HCT116 (cell line): ENCODE measurements at regions not wholly inside any gene's neighbourhood (a gene's known extent, or its start where the extent isn't known, plus 50 kb on each side); places are given as distances from the start of the nearest gene placed in this dataset.

Source experiments
- ATAC-seq: fragments of 200-7000 bp; cut with Tn5 transposase; 2 replicates; pipeline ENCODE4 v1.9.1; 2020; ENCODE audit warnings: mild to moderate bottlenecking, moderate library complexity
- BruUV-seq: library from RNA; stranded (reverse); fragments of 400-500 nt; replicated peaks from 2 replicates; lab custom pipeline; 2021; lab: Mats Ljungman, UMichigan
- CTCF ChIA-PET: fragments of 300-600 bp; sonication (Branson Sonifier 250); formaldehyde crosslinking; loops from one replicate; lab custom pipeline; 2021; ENCODE audit warnings: antibody characterized with exemption; lab: Charles Lee
- POLR2A ChIA-PET: fragments of 300-600, 350-600 bp; sonication (Branson Sonifier 250); formaldehyde crosslinking; loops from one replicate; lab custom pipeline; 2021; ENCODE audit warnings: antibody characterized with exemption; lab: Charles Lee
- RAD21 ChIA-PET, 2 experiments: fragments of 300-600 bp; sonication (Branson Sonifier 250); formaldehyde crosslinking; loops; one replicate each; lab custom pipeline; 2023; ENCODE audit warnings: low total read pairs in 2 of 2; ENCODE audit not compliant: uncharacterized antibody in 2 of 2, unreplicated experiment in 2 of 2, low non-redundant PET in 1 of 2; lab: Charles Lee
- DNase-seq: peaks from one replicate; pipeline ENCODE4 v3.0.0-alpha.2; 2010; ENCODE audit warnings: low read depth, low spot score
- H2AFZ ChIP-seq: fragments of 200-600 bp; shearing (Covaris generic), sonication (generic); 2 replicates; pipeline ENCODE4 v1.6.1; 2017; ENCODE audit warnings: low read depth, mixed run types, mixed read lengths, antibody characterized with exemption, low read length; ENCODE audit not compliant: poor library complexity, severe bottlenecking
- H3K27ac ChIP-seq: 2 replicates; pipeline ENCODE4 v1.5.1; 2012; ENCODE audit warnings: low read depth, low read length
- H3K27me3 ChIP-seq: fragments of 200-600 bp; sonication (generic); 2 replicates; pipeline ENCODE4 v1.6.1; 2016; ENCODE audit warnings: mixed run types, low read length, mixed read lengths; ENCODE audit not compliant: insufficient read depth
- H3K36me3 ChIP-seq, 2 experiments: fragments of 200-500 bp in 1 of 2; fragments of 200-600 bp in 1 of 2; sonication (Bioruptor generic) in 1 of 2; sonication (generic) in 1 of 2; 2 replicates each; pipeline versions ENCODE4 v1.5.1 to v1.6.1; 2014 to 2016; ENCODE audit warnings: low read length in 2 of 2, inconsistent platforms in 1 of 2, mixed read lengths in 1 of 2, mixed run types in 1 of 2; ENCODE audit not compliant: insufficient read depth in 2 of 2, control insufficient read depth in 1 of 2
- H3K4me1 ChIP-seq, 2 experiments: fragments of 200-600 bp in 1 of 2; sonication (generic) in 1 of 2; 2 replicates each; pipeline versions ENCODE4 v1.5.1 to v1.6.1; 2012 to 2017; ENCODE audit warnings: low read length in 2 of 2, inconsistent platforms in 1 of 2, mild to moderate bottlenecking in 1 of 2, mixed read lengths in 1 of 2, mixed run types in 1 of 2, moderate library complexity in 1 of 2; ENCODE audit not compliant: insufficient read depth in 2 of 2, control insufficient read depth in 1 of 2
- H3K4me2 ChIP-seq: fragments of 200-600 bp; sonication (generic); 2 replicates; pipeline ENCODE4 v1.6.1; 2017; ENCODE audit warnings: mixed run types, low read length, mixed read lengths
- H3K4me3 ChIP-seq, 2 experiments: fragments of 200-600 bp in 1 of 2; sonication (generic) in 1 of 2; replicated peaks in 1 of 2; 2 replicates each; pipeline ENCODE4 v1.5.1; 2011 to 2016; ENCODE audit warnings: low read length in 2 of 2, control low read depth in 1 of 2, low read depth in 1 of 2, mild to moderate bottlenecking in 1 of 2, mixed read lengths in 1 of 2, mixed run types in 1 of 2
- H3K79me2 ChIP-seq: fragments of 200-600 bp; sonication (generic); 2 replicates; pipeline ENCODE4 v1.6.1; 2017; ENCODE audit warnings: mild to moderate bottlenecking, mixed run types, low read length, moderate library complexity, mixed read lengths; ENCODE audit not compliant: insufficient read depth
- H3K9ac ChIP-seq: fragments of 200-600 bp; sonication (generic); 2 replicates; pipeline ENCODE4 v1.6.1; 2016; ENCODE audit warnings: low read length, mixed read lengths
- H3K9me2 ChIP-seq: fragments of 200-600 bp; sonication (generic), shearing (Covaris generic); 2 replicates; pipeline ENCODE4 v1.6.1; 2017; ENCODE audit warnings: mixed run types, mild to moderate bottlenecking, moderate library complexity; ENCODE audit not compliant: insufficient read depth
- H3K9me3 ChIP-seq, 2 experiments: fragments of 200-500 bp in 1 of 2; fragments of 200-600 bp in 1 of 2; sonication (Bioruptor generic) in 1 of 2; sonication (generic) in 1 of 2; 2 replicates each; pipeline ENCODE4 v1.6.1; 2014 to 2017; ENCODE audit warnings: low read length in 2 of 2, mixed read lengths in 2 of 2, inconsistent platforms in 1 of 2, low read depth in 1 of 2, mild to moderate bottlenecking in 1 of 2, mixed run types in 1 of 2, moderate library complexity in 1 of 2; ENCODE audit not compliant: control insufficient read depth in 1 of 2, insufficient read depth in 1 of 2
- H4K20me1 ChIP-seq: fragments of 200-600 bp; sonication (generic), shearing (Covaris generic); 2 replicates; pipeline ENCODE4 v1.6.1; 2017; ENCODE audit warnings: mixed run types, mild to moderate bottlenecking, moderate library complexity; ENCODE audit not compliant: insufficient read depth
- CBX3 ChIP-seq: IDR thresholded peaks from 2 replicates; pipeline ENCODE4 v1.6.1; 2012; ENCODE audit warnings: low read depth
- EGR1 ChIP-seq: IDR thresholded peaks from 2 replicates; pipeline ENCODE4 v1.6.1; 2012; ENCODE audit warnings: low read depth
- EZH2 ChIP-seq: fragments of 200-600 bp; sonication (generic); IDR thresholded peaks from 2 replicates; pipeline ENCODE4 v1.6.1; 2017; ENCODE audit warnings: antibody characterized with exemption, mixed run types
- EZH2phosphoT487 ChIP-seq: fragments of 200-600 bp; IDR thresholded peaks from 2 replicates; pipeline ENCODE4 v1.6.1; 2018; ENCODE audit warnings: antibody characterized with exemption, borderline replicate concordance
- FOSL1 ChIP-seq: IDR thresholded peaks from 2 replicates; pipeline ENCODE4 v1.6.1; 2012; ENCODE audit warnings: low read depth
- JUND ChIP-seq: IDR thresholded peaks from 2 replicates; pipeline ENCODE4 v1.6.1; 2012
- POLR2A ChIP-seq: IDR thresholded peaks from 2 replicates; pipeline ENCODE4 v1.7.0; 2011; ENCODE audit warnings: borderline replicate concordance; ENCODE audit not compliant: insufficient read depth, insufficient read length; ENCODE audit errors: extremely low read depth
- RAD21 ChIP-seq: IDR thresholded peaks from 2 replicates; pipeline ENCODE4 v1.6.1; 2012; ENCODE audit warnings: low read depth, mild to moderate bottlenecking
- SIN3A ChIP-seq: IDR thresholded peaks from 2 replicates; pipeline ENCODE4 v1.6.1; 2012; ENCODE audit warnings: low read depth
- SP1 ChIP-seq: IDR thresholded peaks from 2 replicates; pipeline ENCODE4 v1.6.1; 2012; ENCODE audit warnings: low read depth
- SRF ChIP-seq: IDR thresholded peaks from 2 replicates; pipeline ENCODE4 v1.6.1; 2012; ENCODE audit warnings: low read depth
- TCF7L2 ChIP-seq: IDR thresholded peaks from 2 replicates; pipeline ENCODE4 v1.7.0; 2011; ENCODE audit warnings: borderline replicate concordance, inconsistent platforms; ENCODE audit not compliant: insufficient read depth, insufficient read length; ENCODE audit errors: extremely low read depth
- YY1 ChIP-seq: IDR thresholded peaks from 2 replicates; pipeline ENCODE4 v1.6.1; 2011; ENCODE audit warnings: low read length, low read depth, moderate library complexity, mild to moderate bottlenecking; ENCODE audit not compliant: insufficient replicate concordance; ENCODE audit errors: extremely low read depth
- ZNF274 ChIP-seq: fragments of 200-500 bp; sonication (Bioruptor generic); IDR thresholded peaks from 2 replicates; pipeline ENCODE4 v1.6.1; 2014; ENCODE audit warnings: mild to moderate bottlenecking, low read depth, low read length, inconsistent platforms
- intact Hi-C: fragments of 100-400 bp; cut with micrococcal nuclease; formaldehyde crosslinking; loops from 2 replicates; pipeline ENCODE4 v1.10.0; 2022
- TF ChIP-seq, protein P1 (sequence below): IDR thresholded peaks from 2 replicates; pipeline ENCODE4 v1.6.1; 2012
- TF ChIP-seq, protein P2 (sequence below): IDR thresholded peaks from 2 replicates; pipeline ENCODE4 v1.6.1; 2012
- TF ChIP-seq, protein P3 (sequence below): IDR thresholded peaks from 2 replicates; pipeline ENCODE4 v1.6.1; 2012; ENCODE audit warnings: low read depth
- TF ChIP-seq, protein P4 (sequence below), 3 experiments: fragments of 200-600 bp in 1 of 3; sonication (generic) in 1 of 3; IDR thresholded peaks in 2 of 3; conservative IDR thresholded peaks in 1 of 3; 2 replicates each; pipeline ENCODE4 v1.5.1; 2012 to 2017; ENCODE audit warnings: low read depth in 2 of 3, low read length in 2 of 3, antibody characterized with exemption in 1 of 3, borderline replicate concordance in 1 of 3, control low read depth in 1 of 3, mild to moderate bottlenecking in 1 of 3, mixed read lengths in 1 of 3, mixed run types in 1 of 3, moderate library complexity in 1 of 3; ENCODE audit not compliant: insufficient read depth in 1 of 3

DNA sequence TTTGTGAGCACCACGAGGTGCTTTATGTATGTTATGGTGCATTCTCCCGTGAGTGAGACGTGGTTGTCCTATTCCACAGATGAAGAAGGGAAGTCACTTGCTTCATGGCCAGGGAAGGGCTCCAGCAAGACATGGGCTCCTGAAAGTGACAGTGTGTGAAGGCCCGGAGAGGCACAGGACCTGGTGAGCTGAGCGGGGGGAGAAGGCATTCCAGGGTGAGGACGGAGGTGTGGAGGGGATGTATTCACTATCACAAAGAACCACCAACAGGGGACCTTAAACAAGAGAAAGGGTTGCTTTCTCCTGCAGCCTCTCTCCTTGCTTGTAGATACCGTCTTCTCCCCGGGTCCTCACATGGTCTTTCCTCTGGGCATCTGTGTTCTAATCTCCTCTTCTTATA is 139.1 kb downstream of the FBLN2 start:
- no peaks in the 10 kb centered on the region for H3K4me1 ChIP-seq
- BruUV-seq = no TSS peak
- ChIA-PET CTCF (no interaction called here), POLR2A (no interaction called here), RAD21 (no interaction called here)
- H3K36me3 ChIP-seq = no peaks in the 10 kb centered on the region
- no peaks in the 10 kb centered on the region for H3K79me2 ChIP-seq
- H3K9me3 ChIP-seq = no peaks in the 10 kb centered on the region
- TF ChIP-seq YY1 (no peak), EGR1 (no peak), RAD21 (no peak), SRF (no peak), EZH2phosphoT487 (no peak), SIN3A (no peak), FOSL1 (no peak), SP1 (no peak), POLR2A (no peak), JUND (no peak), TCF7L2 (no peak), EZH2 (no peak), CBX3 (no peak), ZNF274 (no peak)
- TF ChIP-seq, protein P1, sequence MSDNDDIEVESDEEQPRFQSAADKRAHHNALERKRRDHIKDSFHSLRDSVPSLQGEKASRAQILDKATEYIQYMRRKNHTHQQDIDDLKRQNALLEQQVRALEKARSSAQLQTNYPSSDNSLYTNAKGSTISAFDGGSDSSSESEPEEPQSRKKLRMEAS = no peak
- TF ChIP-seq, protein P2, sequence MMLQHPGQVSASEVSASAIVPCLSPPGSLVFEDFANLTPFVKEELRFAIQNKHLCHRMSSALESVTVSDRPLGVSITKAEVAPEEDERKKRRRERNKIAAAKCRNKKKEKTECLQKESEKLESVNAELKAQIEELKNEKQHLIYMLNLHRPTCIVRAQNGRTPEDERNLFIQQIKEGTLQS = no peak
- TF ChIP-seq, protein P3, sequence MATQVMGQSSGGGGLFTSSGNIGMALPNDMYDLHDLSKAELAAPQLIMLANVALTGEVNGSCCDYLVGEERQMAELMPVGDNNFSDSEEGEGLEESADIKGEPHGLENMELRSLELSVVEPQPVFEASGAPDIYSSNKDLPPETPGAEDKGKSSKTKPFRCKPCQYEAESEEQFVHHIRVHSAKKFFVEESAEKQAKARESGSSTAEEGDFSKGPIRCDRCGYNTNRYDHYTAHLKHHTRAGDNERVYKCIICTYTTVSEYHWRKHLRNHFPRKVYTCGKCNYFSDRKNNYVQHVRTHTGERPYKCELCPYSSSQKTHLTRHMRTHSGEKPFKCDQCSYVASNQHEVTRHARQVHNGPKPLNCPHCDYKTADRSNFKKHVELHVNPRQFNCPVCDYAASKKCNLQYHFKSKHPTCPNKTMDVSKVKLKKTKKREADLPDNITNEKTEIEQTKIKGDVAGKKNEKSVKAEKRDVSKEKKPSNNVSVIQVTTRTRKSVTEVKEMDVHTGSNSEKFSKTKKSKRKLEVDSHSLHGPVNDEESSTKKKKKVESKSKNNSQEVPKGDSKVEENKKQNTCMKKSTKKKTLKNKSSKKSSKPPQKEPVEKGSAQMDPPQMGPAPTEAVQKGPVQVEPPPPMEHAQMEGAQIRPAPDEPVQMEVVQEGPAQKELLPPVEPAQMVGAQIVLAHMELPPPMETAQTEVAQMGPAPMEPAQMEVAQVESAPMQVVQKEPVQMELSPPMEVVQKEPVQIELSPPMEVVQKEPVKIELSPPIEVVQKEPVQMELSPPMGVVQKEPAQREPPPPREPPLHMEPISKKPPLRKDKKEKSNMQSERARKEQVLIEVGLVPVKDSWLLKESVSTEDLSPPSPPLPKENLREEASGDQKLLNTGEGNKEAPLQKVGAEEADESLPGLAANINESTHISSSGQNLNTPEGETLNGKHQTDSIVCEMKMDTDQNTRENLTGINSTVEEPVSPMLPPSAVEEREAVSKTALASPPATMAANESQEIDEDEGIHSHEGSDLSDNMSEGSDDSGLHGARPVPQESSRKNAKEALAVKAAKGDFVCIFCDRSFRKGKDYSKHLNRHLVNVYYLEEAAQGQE = no peak
- TF ChIP-seq, protein P4, sequence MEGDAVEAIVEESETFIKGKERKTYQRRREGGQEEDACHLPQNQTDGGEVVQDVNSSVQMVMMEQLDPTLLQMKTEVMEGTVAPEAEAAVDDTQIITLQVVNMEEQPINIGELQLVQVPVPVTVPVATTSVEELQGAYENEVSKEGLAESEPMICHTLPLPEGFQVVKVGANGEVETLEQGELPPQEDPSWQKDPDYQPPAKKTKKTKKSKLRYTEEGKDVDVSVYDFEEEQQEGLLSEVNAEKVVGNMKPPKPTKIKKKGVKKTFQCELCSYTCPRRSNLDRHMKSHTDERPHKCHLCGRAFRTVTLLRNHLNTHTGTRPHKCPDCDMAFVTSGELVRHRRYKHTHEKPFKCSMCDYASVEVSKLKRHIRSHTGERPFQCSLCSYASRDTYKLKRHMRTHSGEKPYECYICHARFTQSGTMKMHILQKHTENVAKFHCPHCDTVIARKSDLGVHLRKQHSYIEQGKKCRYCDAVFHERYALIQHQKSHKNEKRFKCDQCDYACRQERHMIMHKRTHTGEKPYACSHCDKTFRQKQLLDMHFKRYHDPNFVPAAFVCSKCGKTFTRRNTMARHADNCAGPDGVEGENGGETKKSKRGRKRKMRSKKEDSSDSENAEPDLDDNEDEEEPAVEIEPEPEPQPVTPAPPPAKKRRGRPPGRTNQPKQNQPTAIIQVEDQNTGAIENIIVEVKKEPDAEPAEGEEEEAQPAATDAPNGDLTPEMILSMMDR (IDR thresholded peaks at IDR 0.05 in 2 of 3, conservative IDR thresholded peaks at IDR 0.05 in 1 of 3; ENCODE audit: borderline replicate concordance in 1 of 3, insufficient read depth in 1 of 3, low read depth in 2 of 3, low read length in 2 of 3) = no peak
- no peak overlapping the region for H3K27ac ChIP-seq
- H3K27me3 ChIP-seq = peaks cover 28% of the 10 kb centered on the region
- intact Hi-C loops = no loop called here
- no peaks in the 10 kb centered on the region for H3K9me2 ChIP-seq
- no peak overlapping the region for H3K4me2 ChIP-seq
- DNase-seq (no peak), ATAC-seq (no peak)
- no peak overlapping the region for H3K4me3 ChIP-seq
- no peak overlapping the region for H2AFZ ChIP-seq
- H3K9ac ChIP-seq = no peak overlapping the region
- no peaks in the 10 kb centered on the region for H4K20me1 ChIP-seq
